ACC112 (cell line): ENCODE measurements at regions not wholly inside any gene's neighbourhood (a gene's known extent, or its start where the extent isn't known, plus 50 kb on each side); places are given as distances from the start of the nearest gene placed in this dataset.

Source experiments
- H2AFZ ChIP-seq: fragments of 200-600 bp; sonication (generic); one replicate; pipeline ENCODE4 v1.6.0; 2017; ENCODE audit warnings: antibody characterized with exemption, low read length; ENCODE audit not compliant: unreplicated experiment
- H3K27ac ChIP-seq: fragments of 200-600 bp; sonication (generic); 2 replicates; pipeline ENCODE4 v1.5.1; 2014; ENCODE audit warnings: low read depth, mild to moderate bottlenecking, antibody characterized with exemption, low read length, moderate library complexity
- H3K27me3 ChIP-seq: fragments of 200-600 bp; sonication (generic); 2 replicates; pipeline ENCODE4 v1.6.1; 2014; ENCODE audit warnings: mild to moderate bottlenecking, antibody characterized with exemption, low read length, moderate library complexity, mixed read lengths; ENCODE audit not compliant: insufficient read depth
- H3K36me3 ChIP-seq: fragments of 200-600 bp; sonication (generic); 2 replicates; pipeline ENCODE4 v1.6.1; 2016; ENCODE audit warnings: mild to moderate bottlenecking, antibody characterized with exemption, low read length, moderate library complexity, mixed read lengths; ENCODE audit not compliant: insufficient read depth
- H3K4me1 ChIP-seq: fragments of 200-600 bp; sonication (generic); one replicate; pipeline ENCODE4 v1.6.1; 2016; ENCODE audit warnings: low read length, mixed read lengths; ENCODE audit not compliant: insufficient read depth, unreplicated experiment, control insufficient read depth
- H3K4me3 ChIP-seq: fragments of 200-600 bp; sonication (generic); 2 replicates; pipeline ENCODE4 v1.5.1; 2014; ENCODE audit warnings: mild to moderate bottlenecking, low read depth, low read length
- H3K79me2 ChIP-seq: fragments of 200-600 bp; sonication (generic); one replicate; pipeline ENCODE4 v1.6.0; 2016; ENCODE audit warnings: low read length; ENCODE audit not compliant: control insufficient read depth, unreplicated experiment, insufficient read depth

GRCh38 chr11:115780646-115781362 lies 276.6 kb upstream of the CADM1 start:
- Histone ChIP-seq H3K79me2 (no peaks in the 10 kb centered on the region), H3K36me3 (no peaks in the 10 kb centered on the region), H3K4me1 (no peaks in the 10 kb centered on the region), H2AFZ (no peak overlapping the region), H3K4me3 (no peak overlapping the region), H3K27ac (no peak overlapping the region), H3K27me3 (no peaks in the 10 kb centered on the region)

- no peak overlapping the region for H2AFZ ChIP-seq
- H3K4me1 ChIP-seq, result no peaks in the 10 kb centered on the region
- H3K79me2 ChIP-seq, result no peaks in the 10 kb centered on the region
- H3K27ac ChIP-seq, result no peak overlapping the region
- no peak overlapping the region for H3K4me3 ChIP-seq
- H3K36me3 ChIP-seq, result no peaks in the 10 kb centered on the region
- H3K27me3 ChIP-seq, result no peaks in the 10 kb centered on the region
These were observed 274.9 kb upstream of the CADM1 start for GRCh38 chr11:115778928-115779650.

GRCh38 chr11:115776916-115777315 lies 272.7 kb upstream of the CADM1 start:
- Histone ChIP-seq H3K79me2 (no peaks in the 10 kb centered on the region), H2AFZ (no peak overlapping the region), H3K4me1 (no peaks in the 10 kb centered on the region), H3K27me3 (no peaks in the 10 kb centered on the region), H3K27ac (no peak overlapping the region), H3K4me3 (no peak overlapping the region), H3K36me3 (no peaks in the 10 kb centered on the region)

- Histone ChIP-seq H3K27ac (no peak overlapping the region), H3K27me3 (no peaks in the 10 kb centered on the region), H3K4me3 (no peak overlapping the region), H3K4me1 (no peaks in the 10 kb centered on the region), H2AFZ (no peak overlapping the region), H3K36me3 (no peaks in the 10 kb centered on the region), H3K79me2 (no peaks in the 10 kb centered on the region)
These were observed 271.6 kb upstream of the CADM1 start for GRCh38 chr11:115775846-115776245.

GRCh38 chr11:115774756-115775155 lies 270.5 kb upstream of the CADM1 start:
- no peaks in the 10 kb centered on the region for H3K36me3 ChIP-seq
- no peak overlapping the region for H3K4me3 ChIP-seq
- no peaks in the 10 kb centered on the region for H3K27me3 ChIP-seq
- no peak overlapping the region for H2AFZ ChIP-seq
- H3K27ac ChIP-seq, result no peak overlapping the region
- no peaks in the 10 kb centered on the region for H3K4me1 ChIP-seq
- H3K79me2 ChIP-seq, result no peaks in the 10 kb centered on the region

- Histone ChIP-seq H3K36me3 (no peaks in the 10 kb centered on the region), H3K27me3 (no peaks in the 10 kb centered on the region), H3K79me2 (no peaks in the 10 kb centered on the region), H3K4me3 (no peak overlapping the region), H3K4me1 (no peaks in the 10 kb centered on the region), H2AFZ (no peak overlapping the region), H3K27ac (no peak overlapping the region)
These were observed 265.7 kb upstream of the CADM1 start for GRCh38 chr11:115769891-115770290.

GRCh38 chr11:115767883-115768282 lies 263.7 kb upstream of the CADM1 start:
- no peak overlapping the region for H3K27ac ChIP-seq
- no peaks in the 10 kb centered on the region for H3K4me1 ChIP-seq
- no peaks in the 10 kb centered on the region for H3K36me3 ChIP-seq
- H3K27me3 ChIP-seq, result no peaks in the 10 kb centered on the region
- H3K4me3 ChIP-seq, result no peak overlapping the region
- no peaks in the 10 kb centered on the region for H3K79me2 ChIP-seq
- H2AFZ ChIP-seq, result no peak overlapping the region

GRCh38 chr11:115767047-115767802 lies 263.0 kb upstream of the CADM1 start:
- H3K27me3 ChIP-seq, result no peaks in the 10 kb centered on the region
- no peaks in the 10 kb centered on the region for H3K4me1 ChIP-seq
- no peak overlapping the region for H3K27ac ChIP-seq

GRCh38 chr11:115766561-115766960 lies 262.3 kb upstream of the CADM1 start:
- Histone ChIP-seq H2AFZ (no peak overlapping the region), H3K36me3 (no peaks in the 10 kb centered on the region), H3K4me1 (no peaks in the 10 kb centered on the region), H3K27me3 (no peaks in the 10 kb centered on the region), H3K27ac (no peak overlapping the region), H3K79me2 (no peaks in the 10 kb centered on the region), H3K4me3 (no peak overlapping the region)

More at GRCh38 chr11:115767047-115767802, 263.0 kb upstream of the CADM1 start:
- no peak overlapping the region for H3K4me3 ChIP-seq
- H3K79me2 ChIP-seq, result no peaks in the 10 kb centered on the region
- no peaks in the 10 kb centered on the region for H3K36me3 ChIP-seq
- no peak overlapping the region for H2AFZ ChIP-seq

GRCh38 chr11:115765803-115766239 lies 261.6 kb upstream of the CADM1 start:
- H3K27ac ChIP-seq, result no peak overlapping the region
- no peaks in the 10 kb centered on the region for H3K36me3 ChIP-seq
- no peaks in the 10 kb centered on the region for H3K79me2 ChIP-seq
- H3K27me3 ChIP-seq, result no peaks in the 10 kb centered on the region
- no peaks in the 10 kb centered on the region for H3K4me1 ChIP-seq
- no peak overlapping the region for H3K4me3 ChIP-seq
- H2AFZ ChIP-seq, result no peak overlapping the region
